ENCODE measurements at regions not wholly inside any gene's neighbourhood (a gene's known extent, or its start where the extent isn't known, plus 50 kb on each side); places are given as distances from the start of the nearest gene placed in this dataset.
"Not testable (repeated sequence)": the region's sequence is repeated elsewhere in the genome, so short reads cannot be mapped to it uniquely, and the experiment has no call there.

DNA sequence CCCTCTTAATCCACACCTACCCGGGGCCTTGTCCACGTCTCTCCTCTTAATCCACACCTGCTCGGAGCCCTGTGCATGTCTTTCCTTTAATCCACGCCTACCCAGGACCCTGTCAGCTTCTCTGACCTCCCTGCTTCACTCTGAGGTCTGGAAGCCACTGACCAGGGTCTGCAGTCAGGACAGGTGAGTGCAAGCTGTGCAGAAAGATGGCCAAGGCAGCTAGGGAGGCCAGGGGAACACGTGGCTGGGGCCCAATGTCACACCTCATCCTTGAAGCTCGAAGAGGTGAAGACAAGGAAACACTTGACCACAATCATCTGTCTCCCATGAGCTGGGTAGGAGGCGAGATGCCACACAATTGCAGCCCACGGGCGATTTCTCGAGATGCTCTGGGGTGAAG, 1516.9 kb downstream of the BRD1 start:
- DNase-seq (ENCODE audit: extremely low read depth in 1 of 2, low read depth in 1 of 2), result no peak

DNA sequence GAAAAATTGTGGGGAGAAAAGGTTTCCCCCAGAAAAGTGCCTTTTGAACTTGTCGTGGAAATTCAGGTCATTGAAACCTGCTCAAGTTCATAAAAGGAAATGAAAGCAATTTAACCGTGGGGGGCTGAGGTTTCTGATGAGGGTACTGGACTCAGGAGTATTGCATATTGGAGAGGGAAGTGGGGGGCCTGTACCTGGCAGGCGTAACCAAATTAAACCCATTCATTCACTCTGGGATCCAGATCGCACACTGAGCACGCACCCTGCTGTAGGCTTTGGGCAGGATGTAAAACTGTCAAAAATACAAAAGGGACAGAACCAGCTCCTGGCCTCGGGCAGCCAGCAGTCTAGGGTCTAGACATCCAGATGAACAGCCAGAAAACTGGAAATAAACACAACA, 1517.4 kb downstream of the BRD1 start:
- no peak for DNase-seq (ENCODE audit: extremely low read depth in 1 of 2, low read depth in 1 of 2)

DNA sequence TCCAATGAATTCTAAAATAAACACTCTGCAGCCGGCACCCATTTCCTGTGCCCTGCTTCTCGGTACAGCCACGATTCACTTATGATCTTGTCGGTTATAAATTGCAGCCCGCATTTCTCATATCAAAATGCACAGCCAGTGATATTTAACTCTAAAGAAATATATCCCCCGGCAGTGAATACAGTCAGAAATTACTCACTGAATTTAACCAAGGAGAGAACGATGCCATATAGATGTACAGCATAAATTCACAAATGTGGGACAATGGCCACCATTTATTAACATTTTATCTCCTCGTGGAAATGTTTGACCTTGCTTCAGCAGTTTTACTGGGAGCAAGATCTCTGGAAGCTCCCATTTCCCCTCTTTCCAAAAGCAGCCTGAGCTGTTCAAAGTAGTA, 1517.8 kb downstream of the BRD1 start:
- DNase-seq (ENCODE audit: extremely low read depth in 1 of 2, low read depth in 1 of 2), result no peak

DNA sequence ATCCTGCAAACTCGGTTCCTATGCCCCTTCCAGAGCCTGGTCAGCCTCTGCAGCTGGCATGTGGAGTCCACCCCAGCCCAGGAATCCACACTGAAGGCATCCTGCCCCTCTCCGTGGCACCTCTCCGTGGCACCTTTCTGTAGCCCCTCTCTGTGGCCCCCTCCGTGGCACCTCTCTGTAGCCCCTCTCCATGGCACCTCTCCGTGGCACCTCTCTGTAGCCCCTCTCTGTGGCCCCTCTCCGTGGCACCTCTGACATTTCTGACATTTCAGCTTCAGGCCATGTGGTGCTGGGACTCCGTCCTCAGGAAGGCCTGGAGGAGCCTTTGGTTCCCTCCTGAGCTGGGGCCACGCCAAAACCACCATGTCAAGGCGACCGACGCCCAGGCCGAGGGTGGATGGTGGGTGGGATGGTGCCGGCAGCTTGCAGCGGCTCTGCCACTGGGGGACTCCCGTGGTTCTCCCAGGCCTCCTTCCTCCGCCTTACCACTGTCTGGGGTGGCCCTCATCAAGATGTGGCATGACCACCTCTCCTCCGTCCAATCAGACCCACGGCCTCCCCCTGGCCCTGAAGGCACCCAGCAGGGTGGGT, 1518.5 kb downstream of the BRD1 start:
- DNase-seq (ENCODE audit: extremely low read depth in 1 of 2, low read depth in 1 of 2), result no peak

DNA sequence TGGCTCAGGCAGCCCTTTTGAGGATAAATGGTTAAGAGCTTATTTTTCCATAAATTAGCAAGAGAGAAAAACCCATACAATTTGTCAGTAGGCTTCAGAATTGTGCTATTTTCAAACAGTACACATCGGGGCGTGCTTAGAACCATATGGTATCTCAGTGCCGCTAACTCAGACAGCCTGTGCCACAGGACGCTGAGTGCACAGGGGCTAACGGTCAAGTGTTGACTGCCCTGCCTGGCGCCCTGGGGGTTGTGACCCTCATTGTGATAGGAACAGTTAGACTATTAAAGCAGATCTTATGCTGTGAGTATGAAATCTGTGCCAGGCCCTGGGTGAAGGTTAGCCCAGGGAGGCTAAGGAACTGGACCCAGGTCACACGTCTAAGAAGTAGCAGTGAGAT, 1519.7 kb downstream of the BRD1 start:
- no peak for DNase-seq (ENCODE audit: extremely low read depth in 1 of 2, low read depth in 1 of 2)

DNA sequence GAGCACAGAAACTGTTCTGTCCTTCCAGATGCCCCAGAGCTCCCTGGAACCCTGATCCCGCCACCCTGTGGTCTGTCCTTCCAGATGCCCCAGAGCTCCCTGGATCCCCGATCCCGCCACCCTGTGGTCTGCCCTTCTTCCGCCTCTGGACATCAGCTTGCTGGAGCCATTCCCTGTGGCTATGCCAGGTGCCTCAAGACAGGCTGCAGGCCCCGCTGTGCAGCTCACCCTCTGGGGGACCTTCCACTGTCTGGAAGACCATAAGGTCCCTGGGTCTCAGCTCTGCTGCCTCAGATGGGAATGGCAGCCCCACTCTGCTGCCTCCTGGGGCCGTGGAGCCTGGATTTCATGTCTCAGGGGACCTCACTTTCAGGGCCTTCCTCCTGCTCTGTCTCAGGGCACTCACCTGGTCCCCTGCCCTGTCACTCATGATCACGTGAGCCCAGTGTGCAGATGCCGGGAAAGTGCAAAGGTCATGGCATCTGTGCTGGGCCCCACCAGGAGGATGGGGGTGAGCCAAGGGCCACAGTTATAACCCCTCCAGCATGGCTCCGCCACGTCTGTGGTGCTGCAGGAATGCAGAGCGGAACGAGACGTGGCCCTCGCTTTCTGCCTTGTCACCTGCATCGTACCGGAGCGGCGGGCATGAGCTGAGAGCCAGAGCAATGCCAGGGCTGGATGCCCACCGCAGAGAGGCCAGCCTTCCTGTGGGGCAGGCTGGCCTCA, 1520.7 kb downstream of the BRD1 start:
- no peak for DNase-seq (ENCODE audit: extremely low read depth in 1 of 2, low read depth in 1 of 2)

DNA sequence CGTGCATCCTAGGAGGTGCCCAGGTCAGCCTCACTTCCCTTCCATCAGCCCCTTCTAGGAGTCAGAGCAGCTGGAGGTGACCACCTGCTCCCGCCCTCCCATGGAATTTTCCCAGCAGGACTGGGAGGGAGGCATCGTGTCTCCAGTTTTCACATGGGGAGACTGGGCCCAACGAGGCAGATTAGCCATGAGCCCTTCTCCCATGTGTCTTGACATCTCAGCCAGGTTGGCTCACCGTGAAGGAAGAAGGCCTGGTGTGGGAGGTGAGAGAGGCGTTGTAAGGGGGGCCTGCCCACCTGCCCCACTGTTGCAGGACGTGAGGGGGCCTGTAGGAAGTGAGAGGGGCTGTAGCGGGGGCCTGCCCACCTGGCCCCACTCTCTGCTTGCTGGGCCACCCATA, 1521.4 kb downstream of the BRD1 start:
- DNase-seq (ENCODE audit: extremely low read depth in 1 of 2, low read depth in 1 of 2), result no peak

DNA sequence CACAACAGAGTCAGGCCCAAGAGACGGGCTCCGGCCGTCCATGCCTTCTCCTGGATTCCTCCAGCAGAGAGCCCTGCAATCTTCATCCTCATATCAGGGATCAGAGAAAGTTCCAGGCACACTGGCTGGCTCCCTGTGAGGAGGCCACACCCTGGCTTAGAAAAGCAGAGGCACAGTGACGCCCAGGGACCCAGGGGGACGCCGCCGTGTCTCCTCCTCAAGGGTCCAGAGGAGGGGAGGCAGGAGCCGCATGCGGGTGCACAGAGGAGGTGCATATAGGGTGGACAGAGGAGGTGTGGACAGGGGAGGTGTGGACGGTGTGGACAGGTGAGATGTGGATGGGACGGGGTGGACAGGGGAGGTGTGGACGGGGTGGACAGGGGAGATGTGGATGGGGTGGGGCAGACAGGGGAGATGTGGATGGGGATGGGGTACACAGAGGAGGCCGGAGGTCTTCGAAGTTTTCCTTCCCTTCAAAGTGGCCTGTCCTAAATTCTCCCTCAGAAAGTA, 1521.9 kb downstream of the BRD1 start:
- no peak for DNase-seq (ENCODE audit: extremely low read depth in 1 of 2, low read depth in 1 of 2)

DNA sequence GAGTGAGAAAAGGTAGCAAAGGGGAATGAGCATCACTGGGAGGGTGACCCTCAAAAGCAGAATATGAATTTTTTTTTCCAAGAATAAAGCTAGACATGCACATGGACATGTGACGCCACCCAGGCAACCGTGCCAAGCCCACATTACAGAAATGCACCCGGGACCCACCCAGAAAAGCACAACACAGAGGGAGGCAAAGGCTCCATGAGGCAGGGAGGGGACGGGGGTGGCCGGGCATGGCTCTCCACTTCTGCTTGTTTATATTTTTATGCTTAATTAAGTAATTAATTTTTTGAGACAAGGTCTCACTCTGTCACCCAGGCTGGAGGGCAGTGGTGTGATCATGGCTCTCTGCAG, 1524.3 kb downstream of the BRD1 start:
- DNase-seq (ENCODE audit: extremely low read depth in 1 of 2, low read depth in 1 of 2), result no peak

DNA sequence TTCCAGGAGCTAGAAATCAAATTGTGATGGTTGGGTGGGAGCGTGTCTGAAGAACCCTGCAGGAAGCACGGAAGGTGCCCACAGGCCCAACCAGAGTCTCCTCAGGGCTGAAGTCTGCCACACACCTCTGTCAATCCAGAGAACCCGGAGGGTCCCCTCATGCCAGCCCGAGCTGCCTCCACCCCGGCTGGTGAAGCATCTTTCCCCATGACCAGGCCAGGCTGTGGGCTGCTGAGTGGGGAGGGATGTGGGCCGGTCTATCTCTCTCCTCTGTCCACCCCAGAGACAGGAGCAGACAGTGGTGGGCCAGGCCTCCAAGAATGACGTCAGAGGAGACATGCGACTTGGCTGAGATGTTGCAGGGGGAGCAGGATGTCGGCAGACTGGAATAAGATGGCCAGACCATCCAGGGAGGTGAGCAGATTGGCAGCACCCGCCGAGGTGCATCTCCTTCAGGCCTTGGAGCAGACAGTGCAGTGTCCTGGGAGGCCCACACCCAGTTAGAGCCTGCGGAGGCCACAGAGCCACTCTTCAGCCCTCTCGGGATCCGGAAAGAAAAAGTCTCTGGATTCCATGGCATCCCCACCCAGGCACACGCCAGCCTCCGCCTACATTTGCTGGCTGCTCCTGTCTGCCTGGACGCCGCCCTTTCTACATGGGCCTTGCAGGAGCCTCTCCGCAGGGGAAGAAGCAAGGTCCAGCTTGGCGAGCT, 1524.9 kb downstream of the BRD1 start:
- DNase-seq (ENCODE audit: extremely low read depth in 1 of 2, low read depth in 1 of 2), result no peak

DNA sequence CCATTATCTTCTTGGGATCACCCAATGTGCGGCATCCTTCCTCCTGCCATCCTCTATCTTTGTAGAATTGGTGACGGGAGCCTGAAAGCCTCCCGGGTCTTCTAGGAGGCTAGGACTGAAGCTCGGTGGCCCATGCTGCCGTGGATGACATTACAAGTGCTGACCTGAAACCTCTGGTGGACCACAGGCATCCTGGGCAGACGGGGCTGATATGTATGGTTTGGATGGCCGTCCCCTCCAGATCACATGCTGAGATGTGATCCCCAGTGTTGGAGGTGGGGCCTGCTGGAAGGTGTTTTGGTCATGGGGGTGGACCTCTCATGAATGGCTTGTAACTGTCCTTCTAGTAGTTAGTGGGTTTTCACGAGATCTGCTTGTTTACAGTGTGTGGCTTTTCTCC, 1525.8 kb downstream of the BRD1 start:
- no peak for DNase-seq (ENCODE audit: extremely low read depth in 1 of 2, low read depth in 1 of 2)

DNA sequence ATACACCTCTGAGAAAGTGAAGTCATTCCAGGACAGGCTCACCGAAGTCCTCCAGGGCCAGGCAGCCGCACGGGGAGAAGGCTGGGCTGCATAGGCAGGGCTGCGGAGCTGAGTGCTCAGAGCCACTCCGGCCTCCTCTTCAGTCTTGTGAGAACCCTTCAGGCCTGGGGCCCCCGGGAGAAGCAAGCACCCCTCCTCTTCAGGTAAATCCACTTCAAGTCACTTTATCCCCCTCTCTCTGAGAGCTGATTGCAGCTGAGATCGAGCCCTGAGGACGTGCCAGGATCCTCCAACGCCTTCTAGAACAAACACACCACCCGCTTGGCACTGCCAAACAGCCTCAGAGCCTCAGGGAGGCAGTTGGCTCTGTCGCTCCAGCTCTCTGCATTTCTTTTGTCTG, 1526.3 kb downstream of the BRD1 start:
- no peak for DNase-seq (ENCODE audit: extremely low read depth in 1 of 2, low read depth in 1 of 2)

DNA sequence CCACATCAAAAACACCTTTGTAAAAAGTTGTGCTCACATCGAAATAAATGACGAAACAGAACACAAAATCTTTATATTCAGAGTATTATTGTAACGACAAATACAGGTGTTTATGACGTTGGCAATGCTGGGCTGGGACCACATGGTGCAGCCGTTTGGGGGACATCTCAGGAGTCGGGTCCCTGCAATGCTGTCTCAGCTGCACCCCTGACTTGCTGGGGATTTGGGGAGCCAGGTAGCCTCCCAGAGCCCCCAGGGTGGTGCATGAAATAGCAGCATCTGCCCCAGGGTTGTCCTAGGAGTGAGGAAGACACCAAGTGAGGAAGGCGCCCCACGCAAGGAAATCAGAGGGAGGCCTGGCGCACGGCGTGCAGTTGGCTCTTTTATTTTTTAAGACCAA, 1526.8 kb downstream of the BRD1 start:
- no peak for DNase-seq (ENCODE audit: extremely low read depth in 1 of 2, low read depth in 1 of 2)

DNA sequence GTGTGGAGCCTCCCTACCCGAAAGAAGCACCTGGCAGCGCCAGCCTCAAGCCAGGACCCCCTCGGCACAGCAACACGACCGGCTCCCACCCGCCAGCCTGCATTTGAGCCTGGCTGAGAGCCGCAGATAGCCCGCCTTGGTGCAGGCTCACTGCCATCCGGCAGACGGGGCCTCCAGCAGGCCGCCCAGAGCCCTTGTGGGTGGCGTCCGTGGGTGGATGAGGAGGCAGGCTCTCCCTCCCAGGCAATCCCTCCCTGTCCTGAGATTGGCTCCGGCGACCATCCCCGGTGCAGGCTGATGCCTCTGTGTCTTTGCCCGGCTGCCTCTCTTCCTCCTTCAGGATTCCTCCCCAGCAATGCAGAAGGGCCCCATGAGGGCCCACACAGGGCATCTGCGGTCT, 1527.9 kb downstream of the BRD1 start:
- no peak for DNase-seq (ENCODE audit: extremely low read depth in 1 of 2, low read depth in 1 of 2)

DNA sequence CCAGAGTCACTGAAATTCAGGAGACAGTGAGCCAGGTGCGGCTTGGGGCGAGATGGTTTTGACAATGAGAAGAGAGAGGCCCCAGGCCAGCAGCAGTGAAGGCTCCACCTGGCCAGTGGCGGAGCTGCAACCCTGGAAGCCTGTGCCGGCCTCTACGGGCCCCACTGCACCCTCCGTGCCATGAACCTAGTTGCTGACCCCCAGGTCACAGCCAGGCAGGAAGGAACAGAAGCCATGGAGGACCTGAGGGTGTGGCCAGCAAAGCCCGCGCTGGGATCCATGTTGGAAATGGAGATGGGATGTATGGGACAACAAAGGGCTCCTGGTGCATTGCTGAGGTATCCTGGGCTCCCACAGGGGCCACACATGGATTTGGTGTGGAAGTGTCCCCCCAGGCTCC, 1528.5 kb downstream of the BRD1 start:
- DNase-seq (ENCODE audit: extremely low read depth in 1 of 2, low read depth in 1 of 2), result no peak

DNA sequence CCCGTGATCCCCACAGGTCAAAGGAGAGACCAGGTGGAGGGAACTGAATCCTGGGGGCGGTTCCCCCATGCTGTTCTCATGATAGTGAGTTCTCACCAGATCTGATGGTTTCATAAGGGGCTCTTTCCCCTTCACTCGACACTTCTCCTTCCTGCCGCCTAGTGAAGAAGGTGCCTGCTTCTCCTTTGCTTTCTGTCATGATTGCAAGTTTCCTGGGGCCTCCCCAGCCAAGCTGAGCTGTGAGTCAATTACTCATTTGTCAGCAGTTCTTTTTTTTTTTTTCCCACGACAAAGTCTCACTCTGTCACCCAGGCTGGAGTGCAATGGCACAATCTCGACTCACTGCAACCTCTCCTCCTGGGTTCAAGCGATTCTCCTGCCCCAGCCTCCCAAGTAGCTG, 1530.4 kb downstream of the BRD1 start:
- DNase-seq (ENCODE audit: extremely low read depth in 1 of 2, low read depth in 1 of 2), result no peak

DNA sequence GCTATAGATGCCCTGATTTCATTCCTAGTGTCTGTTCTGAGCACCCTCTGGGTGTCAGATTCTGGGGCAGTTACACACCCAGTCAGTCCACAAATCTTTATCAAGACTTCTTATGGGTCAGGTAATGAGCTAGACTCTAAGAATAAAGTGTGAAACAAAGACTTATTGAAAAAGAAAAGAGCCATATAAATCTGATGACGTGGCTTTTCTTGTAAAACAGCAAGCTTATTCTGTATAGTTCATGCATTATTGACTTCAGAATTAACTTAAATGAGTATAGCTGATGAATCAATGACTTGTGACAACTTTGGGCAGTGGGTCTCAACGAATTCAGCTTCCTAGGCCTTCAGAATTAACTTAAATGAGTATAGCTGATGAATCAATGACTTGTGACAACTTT, 1527.5 kb downstream of the TBC1D22A start:
- DNase-seq (ENCODE audit: extremely low read depth in 1 of 2, low read depth in 1 of 2), result not testable (repeated sequence)

DNA sequence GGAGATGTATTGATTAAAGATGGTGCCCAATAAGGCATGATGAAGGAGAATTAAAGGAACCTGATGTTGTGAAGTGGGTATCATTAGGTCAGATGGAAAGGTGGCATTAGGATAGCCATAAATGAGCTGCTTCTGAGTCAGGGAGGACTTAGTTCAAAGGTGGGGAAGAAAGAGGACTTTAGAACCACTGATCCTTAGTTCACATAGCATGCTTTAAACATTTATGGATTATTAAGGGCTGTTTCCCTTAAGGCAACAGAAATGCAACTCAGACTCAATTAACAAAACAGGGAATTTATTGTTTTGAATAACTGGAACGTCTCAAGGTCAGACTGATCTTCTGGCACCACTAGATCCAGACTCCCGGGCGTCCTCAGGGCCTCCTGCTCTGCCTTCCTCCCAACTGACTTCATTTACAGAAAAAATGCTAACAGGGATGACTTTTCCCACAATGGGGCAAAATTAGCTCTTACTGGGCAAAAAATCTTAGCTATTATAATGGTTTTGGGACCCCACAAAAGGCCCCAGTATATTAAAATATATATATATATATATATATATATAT, 1526.0 kb downstream of the TBC1D22A start:
- no peak for DNase-seq (ENCODE audit: extremely low read depth in 1 of 2, low read depth in 1 of 2)

DNA sequence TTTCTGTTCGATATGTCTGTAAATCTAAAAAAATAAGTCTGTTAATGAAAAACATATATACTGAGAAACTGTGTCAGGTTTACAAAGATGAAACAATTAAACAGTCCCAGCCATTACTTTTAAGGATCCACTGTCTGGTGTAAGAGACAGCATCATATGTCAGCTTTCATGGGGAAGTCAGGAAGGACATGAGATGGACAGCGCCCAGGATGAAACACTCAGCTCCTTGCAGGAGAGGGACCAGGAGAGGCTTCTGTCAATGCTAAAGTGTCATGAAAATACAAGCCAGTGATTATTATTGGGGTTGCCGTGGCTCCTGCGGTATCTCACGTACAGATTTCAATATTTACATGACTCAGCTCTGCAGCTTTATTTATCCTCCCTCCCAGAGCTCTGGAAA, 1524.6 kb downstream of the TBC1D22A start:
- DNase-seq (ENCODE audit: extremely low read depth in 1 of 2, low read depth in 1 of 2), result no peak

DNA sequence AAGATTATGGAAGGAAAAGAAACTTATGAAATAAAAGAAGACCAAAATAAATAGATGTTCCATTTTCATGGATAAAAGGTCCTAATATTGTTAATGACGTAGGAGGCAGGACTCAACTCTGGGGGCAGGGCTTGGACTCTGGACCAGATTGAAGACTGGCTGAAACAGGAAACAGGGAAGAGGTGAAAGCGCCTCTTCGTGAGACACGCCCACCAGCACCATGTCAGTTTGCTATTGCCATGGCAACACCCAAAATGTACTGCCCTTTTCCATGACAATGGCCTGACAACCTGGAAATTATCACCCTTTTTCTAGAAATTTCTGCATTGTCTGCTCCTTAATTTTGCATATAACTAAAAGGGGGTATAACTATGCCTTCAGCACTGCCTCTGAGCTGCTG, 1522.2 kb downstream of the TBC1D22A start:
- no peak for DNase-seq (ENCODE audit: extremely low read depth in 1 of 2, low read depth in 1 of 2)

DNA sequence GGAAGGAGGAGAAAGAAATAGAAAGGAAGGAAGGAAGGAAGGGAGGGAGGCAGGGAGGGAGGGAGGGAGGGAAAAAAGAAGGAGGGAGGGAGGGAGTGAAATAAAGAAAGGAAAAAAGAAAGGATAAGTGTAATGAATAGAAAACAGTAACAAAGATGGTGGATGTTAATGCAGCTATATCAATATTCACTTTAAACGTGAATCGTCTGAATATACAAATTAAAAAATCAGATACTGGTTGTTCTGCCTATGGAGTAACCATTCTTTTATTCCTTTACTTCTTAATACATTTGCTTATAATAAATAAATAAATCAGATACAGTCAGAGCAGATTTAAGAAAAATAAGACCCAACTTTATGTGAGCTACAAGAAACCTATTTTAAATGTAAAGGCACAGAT, 1520.4 kb downstream of the TBC1D22A start:
- DNase-seq (ENCODE audit: extremely low read depth in 1 of 2, low read depth in 1 of 2), result no peak

DNA sequence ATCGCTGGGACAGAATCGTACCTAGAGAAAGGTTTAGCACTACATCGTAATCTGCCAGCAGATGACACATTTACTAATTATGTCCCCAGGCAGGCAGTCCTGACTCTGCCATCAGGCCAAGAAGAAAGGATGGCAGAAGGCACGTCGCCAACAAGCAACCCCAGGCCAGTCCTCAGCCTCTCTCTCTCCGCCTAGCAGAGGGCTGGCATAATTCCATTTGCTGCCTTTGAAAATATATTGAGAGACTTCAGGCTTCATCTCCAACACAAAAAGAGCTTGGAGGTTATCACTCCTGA, 1517.0 kb downstream of the TBC1D22A start:
- DNase-seq (ENCODE audit: extremely low read depth in 1 of 2, low read depth in 1 of 2), result no peak
